Astrocyte of the cerebellum (primary cell): ENCODE measurements at regions not wholly inside any gene's neighbourhood (a gene's known extent, or its start where the extent isn't known, plus 50 kb on each side); places are given as distances from the start of the nearest gene placed in this dataset.

Source experiments
- DNase-seq: peaks from one replicate; pipeline ENCODE4 v3.0.0-alpha.2; 2011; ENCODE audit warnings: low read depth
- H3K4me3 ChIP-seq: 2 replicates; pipeline ENCODE4 v1.5.1; 2011; ENCODE audit warnings: mild to moderate bottlenecking, low read depth, low read length, moderate library complexity
- in situ Hi-C: cut with HindIII; loops from 2 replicates; pipeline ENCODE4 v1.10.0; 2017; ENCODE audit warnings: low sequenced_read_pairs
- TF ChIP-seq, protein P1 (sequence below): IDR thresholded peaks from 2 replicates; pipeline ENCODE4 v1.5.1; 2012; ENCODE audit warnings: low read length, low read depth, moderate library complexity, mild to moderate bottlenecking; ENCODE audit errors: missing control alignments

GRCh38 chr3:8224941-8225340 is 276.7 kb upstream of the LMCD1 start:
- TF ChIP-seq, protein P1, sequence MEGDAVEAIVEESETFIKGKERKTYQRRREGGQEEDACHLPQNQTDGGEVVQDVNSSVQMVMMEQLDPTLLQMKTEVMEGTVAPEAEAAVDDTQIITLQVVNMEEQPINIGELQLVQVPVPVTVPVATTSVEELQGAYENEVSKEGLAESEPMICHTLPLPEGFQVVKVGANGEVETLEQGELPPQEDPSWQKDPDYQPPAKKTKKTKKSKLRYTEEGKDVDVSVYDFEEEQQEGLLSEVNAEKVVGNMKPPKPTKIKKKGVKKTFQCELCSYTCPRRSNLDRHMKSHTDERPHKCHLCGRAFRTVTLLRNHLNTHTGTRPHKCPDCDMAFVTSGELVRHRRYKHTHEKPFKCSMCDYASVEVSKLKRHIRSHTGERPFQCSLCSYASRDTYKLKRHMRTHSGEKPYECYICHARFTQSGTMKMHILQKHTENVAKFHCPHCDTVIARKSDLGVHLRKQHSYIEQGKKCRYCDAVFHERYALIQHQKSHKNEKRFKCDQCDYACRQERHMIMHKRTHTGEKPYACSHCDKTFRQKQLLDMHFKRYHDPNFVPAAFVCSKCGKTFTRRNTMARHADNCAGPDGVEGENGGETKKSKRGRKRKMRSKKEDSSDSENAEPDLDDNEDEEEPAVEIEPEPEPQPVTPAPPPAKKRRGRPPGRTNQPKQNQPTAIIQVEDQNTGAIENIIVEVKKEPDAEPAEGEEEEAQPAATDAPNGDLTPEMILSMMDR: no peak
- H3K4me3 ChIP-seq: no peak overlapping the region
- in situ Hi-C loops: loop anchor here (5.0 kb wide), 1 partner anchor 68 kb away; no protein-coding TSS in a partner anchor
- no peak for DNase-seq

DNA sequence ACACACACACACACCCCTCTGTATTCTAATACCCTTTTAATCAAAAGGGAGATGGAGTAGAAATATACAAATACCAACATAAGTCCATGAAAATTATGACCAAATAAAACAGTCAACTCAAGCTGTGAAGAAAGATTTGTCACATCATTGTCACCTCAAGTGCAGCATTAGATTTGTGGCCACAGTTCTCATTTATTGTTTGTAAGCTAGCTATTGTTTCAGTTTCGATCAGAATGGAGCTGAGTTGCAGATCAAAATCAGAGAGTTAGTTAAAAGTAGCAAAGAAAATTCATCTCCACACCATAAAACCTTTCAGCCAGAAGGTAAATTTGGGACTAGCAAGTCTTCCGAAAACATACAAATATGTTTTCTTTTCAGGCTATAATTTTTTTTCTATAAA is 267.7 kb upstream of the LMCD1 start:
- DNase-seq: no peak
- TF ChIP-seq, protein P1: no peak
- H3K4me3 ChIP-seq: no peak overlapping the region
- in situ Hi-C loops: no loop called here

DNA sequence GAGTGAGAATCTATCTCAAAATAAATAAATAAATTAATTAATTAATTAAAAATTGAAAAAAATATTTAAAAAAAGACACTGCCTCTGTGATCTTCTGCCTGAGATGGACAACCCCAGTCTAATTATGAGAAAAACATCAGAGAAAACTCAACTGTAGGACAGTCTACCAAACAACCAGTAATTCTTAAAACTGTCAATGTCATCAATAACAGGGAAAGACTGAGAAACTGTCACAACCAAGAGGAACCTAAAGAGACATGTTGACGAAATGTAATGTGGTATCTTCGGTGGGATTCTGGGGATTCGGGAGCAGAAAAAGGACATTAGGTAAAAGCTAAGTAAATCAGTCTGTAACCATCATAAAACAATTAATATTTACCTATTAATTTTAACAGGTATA is 265.4 kb upstream of the LMCD1 start:
- in situ Hi-C loops: no loop called here
- DNase-seq: no peak
- no peak overlapping the region for H3K4me3 ChIP-seq
- TF ChIP-seq, protein P1: no peak

- TF ChIP-seq, protein P1: no peak
- in situ Hi-C loops: no loop called here
- no peak for DNase-seq
- no peak overlapping the region for H3K4me3 ChIP-seq
Observed at GRCh38 chr3:8237893-8238292, 263.7 kb upstream of the LMCD1 start.

GRCh38 chr3:8238432-8238831 is 263.2 kb upstream of the LMCD1 start:
- no peak for DNase-seq
- H3K4me3 ChIP-seq: no peak overlapping the region
- TF ChIP-seq, protein P1: no peak
- in situ Hi-C loops: no loop called here

GRCh38 chr3:8239095-8239494 is 262.5 kb upstream of the LMCD1 start:
- in situ Hi-C loops: no loop called here
- no peak for DNase-seq
- TF ChIP-seq, protein P1: no peak
- no peak overlapping the region for H3K4me3 ChIP-seq
